ENCODE measurements at regions not wholly inside any gene's neighbourhood (a gene's known extent, or its start where the extent isn't known, plus 50 kb on each side); places are given as distances from the start of the nearest gene placed in this dataset.
"Not testable (repeated sequence)": the region's sequence is repeated elsewhere in the genome, so short reads cannot be mapped to it uniquely, and the experiment has no call there.

- H3K4me1 Mint-ChIP-seq (ENCODE audit: low read depth): peaks cover 5% of the 10 kb centered on the region
- no peak for ATAC-seq
- no peak overlapping the region for H3K4me3 Mint-ChIP-seq
- H3K9me3 Mint-ChIP-seq: peaks cover 3% of the 10 kb centered on the region
- no peaks in the 10 kb centered on the region for H3K27me3 Mint-ChIP-seq (ENCODE audit: low read depth)
- no peak for DNase-seq
- H3K36me3 Mint-ChIP-seq (ENCODE audit: insufficient read depth): no peaks in the 10 kb centered on the region
Observed at GRCh38 chrX:3787856-3788255, 74.4 kb upstream of the PRKX start.

GRCh38 chrX:3785822-3786221 lies 72.4 kb upstream of the PRKX start:
- not testable (repeated sequence) for H3K27me3 Mint-ChIP-seq (ENCODE audit: low read depth); H3K36me3 Mint-ChIP-seq (ENCODE audit: insufficient read depth); H3K9me3 Mint-ChIP-seq; H3K4me1 Mint-ChIP-seq (ENCODE audit: low read depth); H3K4me3 Mint-ChIP-seq; DNase-seq; ATAC-seq

DNA sequence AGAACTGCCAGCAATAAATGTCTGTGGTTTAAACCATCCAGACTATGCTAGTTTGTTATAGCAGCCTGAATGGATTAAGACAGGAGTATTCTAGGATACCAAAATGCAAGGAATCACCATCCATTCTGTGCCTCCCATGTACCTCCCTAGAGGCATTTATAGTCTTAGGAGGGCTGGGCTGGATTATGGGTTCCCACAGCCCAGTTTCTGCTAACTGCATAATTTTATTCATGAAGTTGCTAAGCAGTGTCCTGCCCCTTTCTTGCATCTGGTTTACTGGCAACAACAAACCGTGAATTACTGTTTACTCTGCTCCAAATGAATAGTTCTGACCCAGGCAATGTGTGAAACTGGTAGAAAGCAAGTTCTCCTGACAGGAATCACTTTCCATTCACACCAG lies 67.1 kb upstream of the PRKX start:
- ATAC-seq (no peak), DNase-seq (no peak)
- H3K9me3 Mint-ChIP-seq: peaks cover 2% of the 10 kb centered on the region
- no peaks in the 10 kb centered on the region for H3K36me3 Mint-ChIP-seq (ENCODE audit: insufficient read depth)
- no peak overlapping the region for H3K4me3 Mint-ChIP-seq
- no peaks in the 10 kb centered on the region for H3K4me1 Mint-ChIP-seq (ENCODE audit: low read depth)
- no peaks in the 10 kb centered on the region for H3K27me3 Mint-ChIP-seq (ENCODE audit: low read depth)

DNA sequence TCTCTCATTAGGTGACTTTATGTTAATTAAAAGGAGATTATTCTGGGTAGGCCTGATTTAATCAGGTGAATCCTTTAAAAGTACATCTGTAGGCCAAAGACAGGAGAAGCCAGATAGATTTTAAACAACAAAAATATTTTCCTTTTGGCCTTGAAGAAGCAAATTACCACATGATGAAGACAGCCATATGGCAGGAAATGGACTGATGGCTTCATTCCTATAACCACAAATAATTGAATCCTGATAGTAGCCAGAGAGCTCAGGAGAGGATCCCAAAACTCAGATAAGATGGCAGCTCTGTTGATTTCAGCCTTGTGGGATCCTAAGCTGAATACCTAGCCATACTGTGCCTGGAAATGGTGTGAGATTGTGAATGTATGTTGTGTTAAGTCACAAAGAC lies 66.1 kb upstream of the PRKX start:
- DNase-seq (no peak), ATAC-seq (no peak)
- Mint-ChIP-seq H3K4me3 (no peak overlapping the region), H3K27me3 (ENCODE audit: low read depth) (no peaks in the 10 kb centered on the region), H3K4me1 (ENCODE audit: low read depth) (no peaks in the 10 kb centered on the region), H3K36me3 (ENCODE audit: insufficient read depth) (no peaks in the 10 kb centered on the region), H3K9me3 (no peaks in the 10 kb centered on the region)

DNA sequence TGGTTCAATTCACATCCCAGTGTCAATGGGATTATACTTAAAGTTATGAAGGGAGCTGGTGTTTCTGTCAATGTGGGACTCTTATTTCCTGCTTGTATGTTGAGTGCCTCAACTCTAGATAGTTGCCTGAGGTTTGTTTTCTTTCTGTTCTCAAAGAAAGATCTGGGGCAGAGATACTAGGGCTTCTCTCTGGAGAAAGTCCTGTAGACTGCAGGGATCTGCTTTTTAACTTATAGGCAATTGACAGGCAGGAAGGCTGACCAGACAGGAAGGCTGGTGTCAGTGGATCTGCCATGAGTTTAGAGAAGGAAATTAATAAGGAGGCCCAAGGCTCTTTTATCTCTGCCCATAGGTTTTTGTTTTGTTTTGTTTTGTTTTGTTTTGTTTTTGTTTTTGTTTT lies 64.0 kb upstream of the PRKX start:
- Mint-ChIP-seq H3K9me3 (no peaks in the 10 kb centered on the region), H3K4me1 (ENCODE audit: low read depth) (no peaks in the 10 kb centered on the region), H3K36me3 (ENCODE audit: insufficient read depth) (no peaks in the 10 kb centered on the region), H3K4me3 (no peak overlapping the region), H3K27me3 (ENCODE audit: low read depth) (no peaks in the 10 kb centered on the region)
- ATAC-seq (no peak), DNase-seq (no peak)

DNA sequence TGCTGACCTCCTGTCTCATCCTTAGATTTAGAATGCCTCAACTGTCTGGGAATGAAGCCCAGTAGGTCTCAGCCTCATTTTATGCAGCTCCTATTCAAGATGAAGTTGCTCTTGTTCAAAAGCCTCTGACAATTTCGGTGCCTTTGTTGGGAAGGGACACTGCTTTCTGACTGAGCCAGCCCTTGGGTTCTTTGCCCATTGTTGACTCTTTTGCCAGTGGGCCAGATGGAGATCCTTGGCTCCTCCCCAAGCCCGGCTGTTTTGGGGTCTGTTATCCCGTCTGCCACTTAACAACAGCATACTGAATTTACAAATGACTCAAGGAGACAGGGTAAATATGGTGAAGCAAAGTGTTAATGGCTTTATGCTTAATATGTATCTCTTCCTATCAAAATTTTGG lies 58.3 kb upstream of the PRKX start:
- no peak overlapping the region for H3K4me3 Mint-ChIP-seq
- no peak for ATAC-seq
- no peaks in the 10 kb centered on the region for H3K36me3 Mint-ChIP-seq (ENCODE audit: insufficient read depth)
- peaks cover 1% of the 10 kb centered on the region for H3K27me3 Mint-ChIP-seq (ENCODE audit: low read depth)
- no peaks in the 10 kb centered on the region for H3K9me3 Mint-ChIP-seq
- no peak for DNase-seq
- H3K4me1 Mint-ChIP-seq (ENCODE audit: low read depth): no peaks in the 10 kb centered on the region

DNA sequence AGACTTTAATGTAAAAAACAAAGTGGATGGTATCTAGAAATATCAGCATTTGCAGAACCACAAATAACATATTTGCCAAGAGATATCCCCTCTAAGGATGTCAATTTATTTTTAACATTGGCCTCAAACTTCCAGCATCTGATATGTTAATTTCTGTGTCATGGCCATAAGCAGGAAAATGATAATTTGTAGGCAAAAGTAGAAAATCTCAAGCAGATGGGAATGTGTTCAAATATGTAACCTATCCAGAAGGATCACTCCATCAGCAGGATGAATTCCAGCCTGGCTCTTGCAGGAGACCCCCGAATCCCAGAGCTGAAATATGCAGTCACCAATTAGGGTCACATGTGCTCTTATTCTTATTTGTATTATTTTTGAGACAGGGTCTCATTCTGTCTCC lies 55.4 kb upstream of the PRKX start:
- ATAC-seq: no peak
- no peak for DNase-seq
- peaks cover 1% of the 10 kb centered on the region for H3K27me3 Mint-ChIP-seq (ENCODE audit: low read depth)

More for the DNA sequence above, 55.4 kb upstream of the PRKX start:
- Mint-ChIP-seq H3K9me3 (peaks cover 5% of the 10 kb centered on the region), H3K36me3 (ENCODE audit: insufficient read depth) (no peaks in the 10 kb centered on the region), H3K4me3 (no peak overlapping the region), H3K4me1 (ENCODE audit: low read depth) (no peaks in the 10 kb centered on the region)
